ENCODE measurements at regions not wholly inside any gene's neighbourhood (a gene's known extent, or its start where the extent isn't known, plus 50 kb on each side); places are given as distances from the start of the nearest gene placed in this dataset.

- TF ChIP-seq CTCF (IDR thresholded peaks at IDR 0.05; ENCODE audit: low read depth, low read length, missing input control) (no peak), ZBTB33 (IDR thresholded peaks at IDR 0.05) (no peak), RAD21 (IDR thresholded peaks at IDR 0.05) (no peak), JUND (IDR thresholded peaks at IDR 0.05) (no peak), HNF4G (IDR thresholded peaks at IDR 0.05) (no peak), REST (IDR thresholded peaks at IDR 0.05) (peak; percentile 96), FOXA2 (IDR thresholded peaks at IDR 0.05) (no peak), TAF1 (conservative IDR thresholded peaks at IDR 0.05) (no peak)
Observed at GRCh38 chrX:140393507-140393906, 111.4 kb downstream of the SOX3 start.
